DOHH2 (cell line): ENCODE measurements at regions not wholly inside any gene's neighbourhood (a gene's known extent, or its start where the extent isn't known, plus 50 kb on each side); places are given as distances from the start of the nearest gene placed in this dataset.

ENCODE experiments used
- H3F3A ChIP-seq: fragments of 200-600 bp; sonication (generic), shearing (Covaris generic); 2 replicates; pipeline ENCODE4 v1.6.0; 2016; ENCODE audit warnings: antibody characterized with exemption, mild to moderate bottlenecking; ENCODE audit not compliant: control insufficient read depth, insufficient read depth
- H3K27ac ChIP-seq: fragments of 200-600 bp; sonication (generic); 2 replicates; pipeline ENCODE4 v1.5.1; 2014; ENCODE audit warnings: low read depth, mild to moderate bottlenecking, low read length, moderate library complexity
- H3K27me3 ChIP-seq: fragments of 200-600 bp; sonication (generic); 2 replicates; pipeline ENCODE4 v1.6.1; 2014; ENCODE audit warnings: mild to moderate bottlenecking, low read length, mixed read lengths; ENCODE audit not compliant: control insufficient read depth
- H3K36me3 ChIP-seq: fragments of 200-600 bp; sonication (generic); 2 replicates; pipeline ENCODE4 v1.6.1; 2014; ENCODE audit warnings: mild to moderate bottlenecking, low read length, moderate library complexity, mixed read lengths; ENCODE audit not compliant: control insufficient read depth
- H3K4me1 ChIP-seq: fragments of 200-600 bp; sonication (generic); 2 replicates; pipeline ENCODE4 v1.6.1; 2014; ENCODE audit warnings: mild to moderate bottlenecking, low read length, mixed read lengths; ENCODE audit not compliant: control insufficient read depth
- H3K4me2 ChIP-seq: fragments of 200-600 bp; sonication (generic); 2 replicates; pipeline ENCODE4 v1.6.0; 2014; ENCODE audit warnings: mild to moderate bottlenecking, low read length, moderate library complexity
- H3K4me3 ChIP-seq: fragments of 200-600 bp; sonication (generic); 2 replicates; pipeline ENCODE4 v1.5.1; 2014; ENCODE audit warnings: mild to moderate bottlenecking, low read length, mixed read lengths
- H3K79me2 ChIP-seq: fragments of 200-600 bp; sonication (generic); 2 replicates; pipeline ENCODE4 v1.6.1; 2014; ENCODE audit warnings: mild to moderate bottlenecking, low read length, mixed read lengths; ENCODE audit not compliant: control insufficient read depth
- H3K9me2 ChIP-seq: fragments of 200-600 bp; sonication (generic); replicated peaks from 2 replicates; pipeline ENCODE4 v1.6.1; 2014; ENCODE audit warnings: mild to moderate bottlenecking, low read length, mixed read lengths; ENCODE audit not compliant: control insufficient read depth
- H3K9me3 ChIP-seq: fragments of 200-600 bp; sonication (generic); 2 replicates; pipeline ENCODE4 v1.6.1; 2014; ENCODE audit warnings: antibody characterized with exemption, low read length, mixed read lengths; ENCODE audit not compliant: control insufficient read depth, insufficient read depth
- H4K20me1 ChIP-seq: fragments of 200-600 bp; sonication (generic); 2 replicates; pipeline ENCODE4 v1.6.0; 2014; ENCODE audit warnings: low read depth, mild to moderate bottlenecking, antibody characterized with exemption, low read length, moderate library complexity; ENCODE audit not compliant: control insufficient read depth, insufficient read depth
- CTCF ChIP-seq: fragments of 200-600 bp; sonication (generic); IDR thresholded peaks from one replicate; pipeline ENCODE4 v1.5.1; 2014; ENCODE audit warnings: antibody characterized with exemption, mild to moderate bottlenecking, low read depth, low read length; ENCODE audit not compliant: poor library complexity, severe bottlenecking
- EZH2phosphoT487 ChIP-seq: fragments of 200-600 bp; sonication (generic); IDR thresholded peaks from 2 replicates; pipeline ENCODE4 v1.6.1; 2017; ENCODE audit warnings: borderline replicate concordance, mild to moderate bottlenecking, antibody characterized with exemption, low read length, moderate library complexity, mixed read lengths

GRCh38 chr6:113306552-113307145 is 550.5 kb upstream of the MARCKS start:
- no peaks in the 10 kb centered on the region for H3K9me3 ChIP-seq
- H3K79me2 ChIP-seq: no peaks in the 10 kb centered on the region
- no peaks in the 10 kb centered on the region for H4K20me1 ChIP-seq
- H3K9me2 ChIP-seq: no peaks in the 10 kb centered on the region
- H3K36me3 ChIP-seq: no peaks in the 10 kb centered on the region
- H3K27ac ChIP-seq: no peak overlapping the region
- no peak overlapping the region for H3K4me2 ChIP-seq
- TF ChIP-seq CTCF (peak; percentile 87), EZH2phosphoT487 (no peak)
- H3F3A ChIP-seq: no peaks in the 10 kb centered on the region
- H3K27me3 ChIP-seq: no peaks in the 10 kb centered on the region
- H3K4me3 ChIP-seq: no peak overlapping the region
- no peaks in the 10 kb centered on the region for H3K4me1 ChIP-seq

- Histone ChIP-seq H3K36me3 (no peaks in the 10 kb centered on the region), H3K27me3 (no peaks in the 10 kb centered on the region), H3F3A (no peaks in the 10 kb centered on the region), H3K4me2 (no peak overlapping the region), H3K4me3 (no peak overlapping the region), H3K4me1 (no peaks in the 10 kb centered on the region), H3K79me2 (no peaks in the 10 kb centered on the region), H3K27ac (no peak overlapping the region), H3K9me3 (no peaks in the 10 kb centered on the region), H3K9me2 (no peaks in the 10 kb centered on the region), H4K20me1 (no peaks in the 10 kb centered on the region)
- TF ChIP-seq EZH2phosphoT487 (no peak), CTCF (no peak)
Measured at GRCh38 chr6:113308266-113308665, 548.9 kb upstream of the MARCKS start.

GRCh38 chr6:113313841-113314240 is 543.3 kb upstream of the MARCKS start:
- no peak for TF ChIP-seq EZH2phosphoT487
- no peak for TF ChIP-seq CTCF
- Histone ChIP-seq H4K20me1 (no peaks in the 10 kb centered on the region), H3K4me3 (no peak overlapping the region), H3K36me3 (no peaks in the 10 kb centered on the region), H3K27me3 (no peaks in the 10 kb centered on the region), H3K4me2 (no peak overlapping the region), H3K9me2 (no peaks in the 10 kb centered on the region), H3K27ac (no peak overlapping the region), H3K9me3 (no peaks in the 10 kb centered on the region), H3K4me1 (no peaks in the 10 kb centered on the region), H3K79me2 (no peaks in the 10 kb centered on the region), H3F3A (no peaks in the 10 kb centered on the region)
